HTR-8/SVneo (cell line): ENCODE measurements at regions not wholly inside any gene's neighbourhood (a gene's known extent, or its start where the extent isn't known, plus 50 kb on each side); places are given as distances from the start of the nearest gene placed in this dataset.
"Not testable (repeated sequence)": the region's sequence is repeated elsewhere in the genome, so short reads cannot be mapped to it uniquely, and the experiment has no call there.

ENCODE experiments used
- DNase-seq: peaks from one replicate; pipeline ENCODE4 v3.0.0; 2011; ENCODE audit warnings: low spot score, mixed read lengths; ENCODE audit not compliant: insufficient read length
- FAIRE-seq: peaks from 2 replicates; lab custom pipeline; 2011; peaks lifted over from hg19 to GRCh38; lab: Jason Lieb, UNC

- no peak for DNase-seq
Observed at GRCh38 chr5:36388288-36388687, 86.6 kb upstream of the RANBP3L start.

GRCh38 chr5:36389245-36389644 is 87.5 kb upstream of the RANBP3L start:
- DNase-seq (no peak), FAIRE-seq (no peak)

More at GRCh38 chr5:36388288-36388687, 86.6 kb upstream of the RANBP3L start:
- no peak for FAIRE-seq

- DNase-seq (no peak), FAIRE-seq (no peak)
Observed at GRCh38 chr5:36390640-36391039, 88.9 kb upstream of the RANBP3L start.

GRCh38 chr5:36392186-36392585 is 90.5 kb upstream of the RANBP3L start:
- FAIRE-seq (no peak), DNase-seq (no peak)

- FAIRE-seq = no peak
- DNase-seq = no peak
Observed at GRCh38 chr5:36392818-36393217, 91.1 kb upstream of the RANBP3L start.

GRCh38 chr5:36393656-36394428 is 92.1 kb upstream of the RANBP3L start:
- FAIRE-seq = peak; percentile 13
- DNase-seq = no peak

GRCh38 chr5:36395260-36395659 is 93.6 kb upstream of the RANBP3L start:
- FAIRE-seq = no peak
- no peak for DNase-seq

GRCh38 chr5:36395947-36396346 is 94.2 kb upstream of the RANBP3L start:
- not testable (repeated sequence) for DNase-seq, FAIRE-seq

- DNase-seq (no peak), FAIRE-seq (no peak)
Observed at GRCh38 chr5:36396640-36397039, 94.9 kb upstream of the RANBP3L start.

- DNase-seq (peak; percentile 53), FAIRE-seq (no peak)
Observed at GRCh38 chr5:36397901-36398536, 96.3 kb upstream of the RANBP3L start.

GRCh38 chr5:36402512-36402906 is 100.8 kb upstream of the RANBP3L start:
- DNase-seq (no peak), FAIRE-seq (no peak)

GRCh38 chr5:36403632-36404311 is 102.1 kb upstream of the RANBP3L start:
- FAIRE-seq (no peak), DNase-seq (no peak)

GRCh38 chr5:36406023-36406422 is 104.3 kb upstream of the RANBP3L start:
- DNase-seq (no peak), FAIRE-seq (no peak)

GRCh38 chr5:36407396-36407795 is 105.7 kb upstream of the RANBP3L start:
- no peak for FAIRE-seq

GRCh38 chr5:36409711-36410110 is 108.0 kb upstream of the RANBP3L start:
- FAIRE-seq, DNase-seq: not testable (repeated sequence)

More at GRCh38 chr5:36407396-36407795, 105.7 kb upstream of the RANBP3L start:
- no peak for DNase-seq

- FAIRE-seq = not testable (repeated sequence)
Observed at GRCh38 chr5:36410672-36411071, 109.0 kb upstream of the RANBP3L start.

GRCh38 chr5:36414869-36415282 is 113.2 kb upstream of the RANBP3L start:
- FAIRE-seq (peak; percentile 57), DNase-seq (peak; percentile 77)

More at GRCh38 chr5:36410672-36411071, 109.0 kb upstream of the RANBP3L start:
- DNase-seq = not testable (repeated sequence)

GRCh38 chr5:36416605-36417004 is 114.9 kb upstream of the RANBP3L start:
- no peak for FAIRE-seq
- DNase-seq = no peak

- no peak for DNase-seq
- no peak for FAIRE-seq
Observed at GRCh38 chr5:36417221-36417620, 115.5 kb upstream of the RANBP3L start.

- DNase-seq (no peak), FAIRE-seq (no peak)
Observed at GRCh38 chr5:36417668-36418067, 116.0 kb upstream of the RANBP3L start.
